CD4-positive, CD25-positive, alpha-beta regulatory T cell (primary cell): ENCODE measurements at regions not wholly inside any gene's neighbourhood (a gene's known extent, or its start where the extent isn't known, plus 50 kb on each side); places are given as distances from the start of the nearest gene placed in this dataset.

Experiments
- ATAC-seq, 2 donors: fragments of 150-1000 bp; cut with Tn5 transposase; one replicate each; pipeline ENCODE4 v1.10.0; 2021; ENCODE audit warnings: low read depth in 2 of 2, moderate number of reproducible peaks in 2 of 2, moderate library complexity in 1 of 2
- DNase-seq, 3 donors: peaks; one replicate each; pipeline versions ENCODE4 v3.0.0 to v3.0.0-alpha.2; 2012 to 2022; ENCODE audit warnings: mixed read lengths in 1 of 3
- H3K27ac ChIP-seq: one replicate; pipeline ENCODE4 v1.7.0; 2013; ENCODE audit warnings: mild to moderate bottlenecking, low read length; ENCODE audit not compliant: insufficient read depth, poor library complexity, severe bottlenecking
- H3K27me3 ChIP-seq: one replicate; pipeline ENCODE4 v1.7.0; 2013; ENCODE audit warnings: low read length; ENCODE audit not compliant: control insufficient read depth, insufficient read depth
- H3K36me3 ChIP-seq: one replicate; pipeline ENCODE4 v1.7.0; 2013; ENCODE audit warnings: mild to moderate bottlenecking, low read length, moderate library complexity; ENCODE audit not compliant: control insufficient read depth, insufficient read depth
- H3K4me1 ChIP-seq: 2 replicates; pipeline ENCODE4 v1.7.0; 2013; ENCODE audit warnings: mild to moderate bottlenecking, low read length; ENCODE audit not compliant: insufficient read depth, control insufficient read depth, poor library complexity, severe bottlenecking
- H3K4me3 ChIP-seq: one replicate; pipeline ENCODE4 v1.7.0; 2013; ENCODE audit warnings: low read depth, mild to moderate bottlenecking, low read length, moderate library complexity
- H3K9me3 ChIP-seq, 2 experiments: 1 replicate in 1 of 2; 2 replicates in 1 of 2; pipeline ENCODE4 v1.7.0; 2013; ENCODE audit warnings: low read length in 2 of 2, mild to moderate bottlenecking in 1 of 2, moderate library complexity in 1 of 2; ENCODE audit not compliant: control insufficient read depth in 2 of 2
- H3K27ac Mint-ChIP-seq, 3 donors: one replicate each; pipeline ENCODE4 v1.8.0; 2020 to 2022; ENCODE audit warnings: mild to moderate bottlenecking in 3 of 3, mixed read lengths in 3 of 3, moderate library complexity in 2 of 3
- H3K27me3 Mint-ChIP-seq: one replicate; pipeline ENCODE4 v1.8.0; 2022; ENCODE audit warnings: mild to moderate bottlenecking, mixed read lengths
- H3K36me3 Mint-ChIP-seq: one replicate; pipeline ENCODE4 v1.8.0; 2020; ENCODE audit warnings: mixed read lengths
- H3K4me1 Mint-ChIP-seq, 4 donors: one replicate each; pipeline ENCODE4 v1.8.0; 2020 to 2022; ENCODE audit warnings: mixed read lengths in 4 of 4, mild to moderate bottlenecking in 1 of 4
- H3K4me3 Mint-ChIP-seq, 4 donors: one replicate each; pipeline ENCODE4 v1.8.0; 2020 to 2022; ENCODE audit warnings: mild to moderate bottlenecking in 4 of 4, mixed read lengths in 4 of 4, moderate library complexity in 3 of 4
- H3K9me3 Mint-ChIP-seq, 7 donors: one replicate each; pipeline ENCODE4 v1.8.0; 2020 to 2022; ENCODE audit warnings: mixed read lengths in 7 of 7, mild to moderate bottlenecking in 3 of 7, moderate library complexity in 2 of 7

DNA sequence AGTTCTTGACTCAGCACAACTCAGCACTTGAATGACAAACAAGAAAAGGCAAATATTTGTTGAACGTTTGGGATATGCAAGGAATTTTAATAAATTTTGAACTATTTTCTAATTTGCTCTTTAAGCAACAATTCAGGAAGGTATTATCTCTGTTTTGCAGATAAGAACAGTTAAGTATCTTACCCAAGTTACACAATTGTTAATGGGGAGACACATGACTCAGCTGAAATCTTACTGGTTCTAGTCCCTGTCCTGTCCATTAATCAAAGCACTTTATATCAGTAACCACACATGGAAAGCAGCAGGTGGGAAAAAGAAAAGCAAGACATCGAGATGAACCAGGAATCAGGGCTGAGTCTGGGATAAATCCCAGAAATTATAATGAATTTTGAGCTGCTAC lies 493.9 kb upstream of the PIK3C3 start:
- Histone ChIP-seq H3K4me1 (no peaks in the 10 kb centered on the region), H3K27ac (no peak overlapping the region), H3K27me3 (no peaks in the 10 kb centered on the region), H3K4me3 (no peak overlapping the region), H3K36me3 (no peaks in the 10 kb centered on the region), H3K9me3 (no peaks in the 10 kb centered on the region)
- no peak overlapping the region for H3K27ac Mint-ChIP-seq
- H3K9me3 Mint-ChIP-seq, result peaks cover 0 to 12% (median 5%) of the 10 kb centered on the region in 7 donors
- ATAC-seq (no peak), DNase-seq (no peak)
- no peak overlapping the region for H3K4me3 Mint-ChIP-seq
- no peaks in the 10 kb centered on the region for H3K27me3 Mint-ChIP-seq
- H3K4me1 Mint-ChIP-seq, result no peaks in the 10 kb centered on the region
- no peaks in the 10 kb centered on the region for H3K36me3 Mint-ChIP-seq

DNA sequence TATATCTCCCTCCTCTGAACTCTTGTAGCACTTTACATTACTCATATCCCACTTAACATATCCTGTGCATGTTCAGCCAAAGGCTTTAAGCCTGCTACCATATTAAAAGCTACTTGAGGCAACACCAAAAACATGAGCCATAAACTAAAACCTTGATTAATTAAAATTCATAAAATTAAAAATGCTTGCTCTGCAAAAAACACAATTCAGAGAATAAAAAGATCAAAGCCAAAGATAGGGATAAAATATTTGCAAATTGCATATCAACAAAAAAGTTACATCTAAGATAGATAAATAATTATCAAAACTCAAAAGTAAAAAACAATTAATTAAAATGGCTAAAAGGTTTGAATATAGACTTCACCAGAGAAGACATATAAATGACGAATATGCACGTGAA lies 495.4 kb upstream of the PIK3C3 start:
- no peaks in the 10 kb centered on the region for H3K36me3 ChIP-seq
- no peaks in the 10 kb centered on the region for H3K4me1 ChIP-seq
- H3K4me3 ChIP-seq, result no peak overlapping the region
- Mint-ChIP-seq H3K27ac (no peak overlapping the region), H3K36me3 (no peaks in the 10 kb centered on the region), H3K9me3 (peaks cover 0 to 18% (median 3%) of the 10 kb centered on the region in 7 donors), H3K27me3 (no peaks in the 10 kb centered on the region), H3K4me3 (no peak overlapping the region), H3K4me1 (no peaks in the 10 kb centered on the region)
- no peak overlapping the region for H3K27ac ChIP-seq
- ATAC-seq, result no peak
- no peaks in the 10 kb centered on the region for H3K27me3 ChIP-seq
- no peak for DNase-seq
- H3K9me3 ChIP-seq, result no peaks in the 10 kb centered on the region

DNA sequence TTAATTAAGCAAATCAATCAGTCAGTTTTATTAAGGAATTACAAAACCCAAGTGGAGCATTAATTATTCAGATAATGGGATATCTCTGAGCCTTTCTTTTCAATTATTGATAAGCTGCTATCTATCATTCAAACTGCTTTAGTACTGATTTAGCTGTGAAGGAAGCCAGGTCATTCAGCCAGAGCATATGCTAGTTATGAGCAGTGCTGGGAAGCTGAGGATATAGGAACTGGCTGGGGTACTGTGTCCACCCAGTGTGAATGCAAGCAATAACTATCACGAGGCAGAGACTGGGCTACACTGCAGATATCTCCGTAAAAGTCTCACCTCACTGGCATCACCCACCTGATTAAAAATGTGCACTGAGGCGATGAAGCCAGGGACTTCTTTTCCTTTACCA lies 496.7 kb upstream of the PIK3C3 start:
- Histone ChIP-seq H3K9me3 (no peaks in the 10 kb centered on the region), H3K27ac (no peak overlapping the region), H3K36me3 (no peaks in the 10 kb centered on the region), H3K4me1 (no peaks in the 10 kb centered on the region), H3K4me3 (no peak overlapping the region), H3K27me3 (no peaks in the 10 kb centered on the region)
- Mint-ChIP-seq H3K9me3 (peaks cover 0 to 23% (median 4%) of the 10 kb centered on the region in 7 donors), H3K36me3 (no peaks in the 10 kb centered on the region), H3K27ac (no peak overlapping the region), H3K4me3 (no peak overlapping the region), H3K27me3 (no peaks in the 10 kb centered on the region), H3K4me1 (no peaks in the 10 kb centered on the region)
- DNase-seq (no peak), ATAC-seq (no peak)

DNA sequence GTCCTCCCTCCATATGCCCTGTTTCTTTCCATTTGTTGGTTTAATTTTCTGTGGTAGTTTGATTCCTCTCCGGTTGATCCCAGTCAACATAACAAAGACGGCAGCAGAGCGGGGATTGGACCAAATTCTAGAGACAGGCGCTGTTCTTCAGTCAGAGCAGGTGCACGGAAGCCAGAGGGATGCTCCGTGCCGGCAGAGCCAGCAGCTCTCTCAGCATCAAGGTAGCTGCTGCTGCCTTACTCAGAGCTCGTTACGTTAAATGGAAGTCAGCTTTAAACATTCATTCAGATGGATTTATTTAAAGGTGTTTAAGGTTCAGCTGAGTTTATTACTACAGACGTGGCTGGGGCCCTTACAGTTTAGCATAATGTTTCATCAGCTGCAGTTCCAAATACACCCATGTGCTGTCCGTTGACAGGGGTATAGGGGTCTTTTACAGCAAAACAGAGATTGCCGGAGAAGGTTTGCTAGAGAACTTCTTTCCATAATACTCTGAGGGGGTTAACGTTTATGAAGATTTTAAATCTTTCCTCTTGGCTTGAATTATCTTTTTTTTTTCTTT lies 497.2 kb upstream of the PIK3C3 start:
- Mint-ChIP-seq H3K4me1 (no peaks in the 10 kb centered on the region), H3K27ac (peak overlapping the region in 1 of 3 donors; percentile 28), H3K4me3 (no peak overlapping the region), H3K27me3 (no peaks in the 10 kb centered on the region), H3K36me3 (no peaks in the 10 kb centered on the region), H3K9me3 (peaks cover 0 to 21% (median 4%) of the 10 kb centered on the region in 7 donors)
- ATAC-seq (no peak), DNase-seq (no peak)
- Histone ChIP-seq H3K4me3 (no peak overlapping the region), H3K36me3 (no peaks in the 10 kb centered on the region), H3K27ac (no peak overlapping the region), H3K27me3 (no peaks in the 10 kb centered on the region), H3K9me3 (no peaks in the 10 kb centered on the region), H3K4me1 (no peaks in the 10 kb centered on the region)

DNA sequence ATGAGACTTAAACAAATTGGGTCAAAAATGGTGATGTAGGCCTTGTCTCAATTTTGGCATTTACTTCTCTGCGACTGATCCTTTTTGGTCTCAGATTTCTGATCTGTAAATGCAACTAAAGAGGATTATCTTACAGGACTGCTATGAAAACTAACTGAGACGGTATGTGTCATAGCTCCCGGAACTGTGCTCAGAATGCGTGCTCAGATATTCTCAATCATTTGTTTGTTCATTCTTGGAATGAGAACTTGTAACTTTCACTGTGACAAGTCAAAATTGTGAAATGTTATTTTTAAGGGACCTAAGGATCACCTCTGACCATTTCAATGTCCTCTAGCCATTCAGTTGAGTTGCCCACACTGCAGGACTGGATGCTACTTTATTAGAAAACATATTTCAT lies 498.2 kb upstream of the PIK3C3 start:
- H3K4me1 Mint-ChIP-seq, result no peaks in the 10 kb centered on the region

DNA sequence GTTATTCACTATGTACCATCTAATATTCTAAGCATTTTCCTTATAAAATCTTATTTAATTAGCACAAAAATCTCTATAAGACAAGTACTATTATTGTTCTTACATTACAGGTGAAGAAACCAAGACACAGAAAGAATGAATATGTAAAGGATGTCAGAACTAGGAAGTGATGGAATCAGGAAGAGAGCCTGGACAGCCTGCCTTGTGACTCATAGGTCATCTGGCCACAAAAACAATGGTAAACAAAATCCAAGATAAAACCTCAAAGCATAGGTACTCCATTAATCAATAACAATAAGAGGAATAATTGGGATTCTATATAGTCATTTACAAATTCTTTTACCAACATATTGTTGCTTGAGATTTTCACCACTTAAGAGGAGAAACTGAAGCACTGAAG lies 505.4 kb upstream of the PIK3C3 start:
- Histone ChIP-seq H3K4me1 (no peaks in the 10 kb centered on the region), H3K27ac (no peak overlapping the region), H3K9me3 (peaks cover 0 to 4% of the 10 kb centered on the region in 2 experiments), H3K4me3 (no peak overlapping the region), H3K27me3 (no peaks in the 10 kb centered on the region), H3K36me3 (no peaks in the 10 kb centered on the region)
- ATAC-seq (no peak), DNase-seq (no peak)
- H3K27ac Mint-ChIP-seq, result no peak overlapping the region
- H3K4me3 Mint-ChIP-seq, result no peak overlapping the region
- peaks cover 0 to 27% (median 5%) of the 10 kb centered on the region in 7 donors for H3K9me3 Mint-ChIP-seq
- H3K27me3 Mint-ChIP-seq, result no peaks in the 10 kb centered on the region
- no peaks in the 10 kb centered on the region for H3K4me1 Mint-ChIP-seq
- H3K36me3 Mint-ChIP-seq, result no peaks in the 10 kb centered on the region

More for the DNA sequence above, 498.2 kb upstream of the PIK3C3 start:
- Mint-ChIP-seq H3K36me3 (no peaks in the 10 kb centered on the region), H3K4me3 (no peak overlapping the region), H3K27me3 (no peaks in the 10 kb centered on the region), H3K27ac (no peak overlapping the region), H3K9me3 (peaks cover 0 to 19% (median 4%) of the 10 kb centered on the region in 7 donors)
- no peaks in the 10 kb centered on the region for H3K36me3 ChIP-seq
- DNase-seq (no peak), ATAC-seq (no peak)
- no peak overlapping the region for H3K27ac ChIP-seq
- H3K4me3 ChIP-seq, result no peak overlapping the region
- H3K27me3 ChIP-seq, result no peaks in the 10 kb centered on the region
- H3K9me3 ChIP-seq, result no peaks in the 10 kb centered on the region
- no peaks in the 10 kb centered on the region for H3K4me1 ChIP-seq

DNA sequence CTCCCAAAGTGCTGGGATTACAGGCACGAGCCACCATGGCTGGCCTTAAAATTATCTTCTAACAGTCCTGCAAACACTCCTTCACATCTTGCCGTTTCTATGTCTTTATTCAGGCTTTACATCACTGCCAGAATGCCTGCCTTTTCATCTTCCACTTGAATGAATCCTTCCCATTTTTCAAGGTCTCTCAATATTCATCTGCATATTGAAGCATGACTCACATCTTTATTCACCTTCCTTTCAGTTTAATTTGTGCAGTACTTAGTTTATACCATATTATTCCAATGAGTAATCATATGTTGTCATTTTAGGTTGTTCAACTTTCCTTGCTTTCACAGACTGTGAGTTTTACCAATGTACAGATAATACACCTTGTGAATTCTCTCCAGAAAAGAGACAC lies 510.1 kb upstream of the PIK3C3 start:
- no peak overlapping the region for H3K27ac Mint-ChIP-seq
- no peak for DNase-seq
- Histone ChIP-seq H3K36me3 (no peaks in the 10 kb centered on the region), H3K27ac (no peak overlapping the region), H3K27me3 (no peaks in the 10 kb centered on the region), H3K4me1 (no peaks in the 10 kb centered on the region), H3K4me3 (no peak overlapping the region), H3K9me3 (peaks cover 0 to 4% of the 10 kb centered on the region in 2 experiments)
- no peak overlapping the region for H3K4me3 Mint-ChIP-seq
- H3K9me3 Mint-ChIP-seq, result peaks cover 2 to 28% (median 4%) of the 10 kb centered on the region in 7 donors
- H3K36me3 Mint-ChIP-seq, result no peaks in the 10 kb centered on the region
- ATAC-seq, result no peak
- H3K4me1 Mint-ChIP-seq, result no peaks in the 10 kb centered on the region
- H3K27me3 Mint-ChIP-seq, result no peaks in the 10 kb centered on the region

DNA sequence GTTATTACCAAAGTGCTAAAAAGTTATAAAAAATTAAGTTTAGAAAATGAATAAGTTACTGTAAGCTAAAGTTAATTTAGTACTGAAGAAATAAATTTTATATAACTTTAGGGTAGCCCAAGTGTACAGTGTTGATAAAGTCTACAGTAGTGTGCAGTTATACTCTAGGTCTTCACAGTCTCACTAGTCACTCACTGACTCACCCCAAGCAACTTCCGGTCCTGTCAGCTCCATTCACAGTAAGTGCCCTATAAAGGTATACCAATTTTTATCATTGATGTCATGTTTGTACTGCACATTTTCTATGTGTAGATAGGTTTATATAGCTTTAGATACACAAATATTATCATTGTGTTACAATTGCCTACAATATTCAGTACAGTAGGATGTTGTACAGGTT lies 518.3 kb upstream of the PIK3C3 start:
- DNase-seq, result no peak
- Histone ChIP-seq H3K9me3 (no peaks in the 10 kb centered on the region), H3K27me3 (no peaks in the 10 kb centered on the region), H3K27ac (no peak overlapping the region), H3K4me1 (no peaks in the 10 kb centered on the region), H3K4me3 (no peak overlapping the region), H3K36me3 (no peaks in the 10 kb centered on the region)
- H3K4me3 Mint-ChIP-seq, result no peak overlapping the region
- no peaks in the 10 kb centered on the region for H3K4me1 Mint-ChIP-seq
- peaks cover 2 to 23% (median 5%) of the 10 kb centered on the region in 7 donors for H3K9me3 Mint-ChIP-seq
- no peaks in the 10 kb centered on the region for H3K36me3 Mint-ChIP-seq
- ATAC-seq, result no peak
- peak overlapping the region in 1 of 3 donors; percentile 45 for H3K27ac Mint-ChIP-seq
- no peaks in the 10 kb centered on the region for H3K27me3 Mint-ChIP-seq
